ENCODE measurements at regions not wholly inside any gene's neighbourhood (a gene's known extent, or its start where the extent isn't known, plus 50 kb on each side); places are given as distances from the start of the nearest gene placed in this dataset.

- no peak for DNase-seq
These were observed 68.5 kb downstream of the MRPL36 start for GRCh38 chr5:1731091-1731639.

- DNase-seq, result no peak
These were observed 69.2 kb downstream of the MRPL36 start for GRCh38 chr5:1730487-1730847.

GRCh38 chr5:1729641-1730486 is 69.8 kb downstream of the MRPL36 start:
- no peak for DNase-seq

GRCh38 chr5:1728846-1729245 is 70.8 kb downstream of the MRPL36 start:
- no peak for DNase-seq

GRCh38 chr5:1727571-1727970 is 72.1 kb downstream of the MRPL36 start:
- no peak for DNase-seq

- DNase-seq, result no peak
These were observed 72.7 kb downstream of the MRPL36 start for GRCh38 chr5:1726956-1727355.

GRCh38 chr5:1726469-1726865 is 73.2 kb downstream of the MRPL36 start:
- no peak for DNase-seq

GRCh38 chr5:1725641-1726468 is 73.8 kb downstream of the MRPL36 start:
- no peak for DNase-seq

- DNase-seq, result peak; percentile 17
These were observed 74.6 kb downstream of the MRPL36 start for GRCh38 chr5:1724822-1725602.

GRCh38 chr5:1723957-1724821 is 75.4 kb downstream of the MRPL36 start:
- no peak for DNase-seq

GRCh38 chr5:1723476-1723875 is 76.2 kb downstream of the MRPL36 start:
- no peak for DNase-seq

GRCh38 chr5:1722877-1723276 is 76.8 kb downstream of the MRPL36 start:
- no peak for DNase-seq

- no peak for DNase-seq
These were observed 79.1 kb downstream of the MRPL36 start for GRCh38 chr5:1720396-1721110.

GRCh38 chr5:1719860-1720259 is 79.8 kb downstream of the MRPL36 start:
- DNase-seq, result no peak

GRCh38 chr5:1718669-1719068 is 81.0 kb downstream of the MRPL36 start:
- no peak for DNase-seq

GRCh38 chr5:1710091-1710490 is 89.5 kb downstream of the MRPL36 start:
- peak; percentile 37 for DNase-seq

GRCh38 chr5:1709171-1709803 is 90.3 kb downstream of the MRPL36 start:
- DNase-seq, result no peak

GRCh38 chr5:1708592-1709141 is 91.0 kb downstream of the MRPL36 start:
- DNase-seq, result no peak

GRCh38 chr5:1707467-1707866 is 92.2 kb downstream of the MRPL36 start:
- no peak for DNase-seq

GRCh38 chr5:1706428-1706827 is 93.2 kb downstream of the MRPL36 start:
- no peak for DNase-seq

- no peak for DNase-seq
These were observed 93.6 kb downstream of the MRPL36 start for GRCh38 chr5:1706021-1706420.
